Thyroid gland (tissue), 4 donors: ENCODE measurements at regions not wholly inside any gene's neighbourhood (a gene's known extent, or its start where the extent isn't known, plus 50 kb on each side); places are given as distances from the start of the nearest gene placed in this dataset.
"Not testable (repeated sequence)": the region's sequence is repeated elsewhere in the genome, so short reads cannot be mapped to it uniquely, and the experiment has no call there.

Source experiments
- DNase-seq, 2 donors: peaks; one replicate each; pipeline ENCODE4 v3.0.0-alpha.2; 2019
- H3K27ac ChIP-seq, 3 donors: fragments of 200-600 bp; sonication (generic); 1 replicate in 2 of 3; 2 replicates in 1 of 3; pipeline ENCODE4 v1.5.1; 2016 to 2019; ENCODE audit warnings: mild to moderate bottlenecking in 1 of 3, moderate library complexity in 1 of 3
- H3K27me3 ChIP-seq: fragments of 200-600 bp; sonication (generic); one replicate; pipeline ENCODE4 v1.5.1; 2019
- H3K36me3 ChIP-seq, 2 donors: fragments of 200-600 bp; sonication (generic); one replicate each; pipeline ENCODE4 v1.5.1; 2016 to 2019
- H3K4me1 ChIP-seq, 2 donors: fragments of 200-600 bp; sonication (generic); one replicate each; pipeline ENCODE4 v1.5.1; 2017 to 2019
- H3K4me3 ChIP-seq, 3 donors: fragments of 200-600 bp; sonication (generic); replicated peaks in 1 of 3; 1 replicate in 2 of 3; 2 replicates in 1 of 3; pipeline ENCODE4 v1.5.1; 2016; ENCODE audit warnings: mild to moderate bottlenecking in 1 of 3
- H3K9me3 ChIP-seq: fragments of 200-600 bp; sonication (generic); one replicate; pipeline ENCODE4 v1.5.1; 2017
- POLR2A ChIP-seq, 2 donors: fragments of 450-650 bp; IDR thresholded peaks; one replicate each; pipeline ENCODE4 v1.6.1; 2017; ENCODE audit warnings: antibody characterized with exemption in 2 of 2, mild to moderate bottlenecking in 2 of 2, moderate library complexity in 1 of 2
- WGBS, 2 donors: methylation state at CpG; one replicate each; pipeline ENCODE4 v1.1.5; 2017; 5-methylcytosine and 5-hydroxymethylcytosine counted together
- intact Hi-C: fragments of 100-400 bp; cut with DNase I; formaldehyde crosslinking; loops from one replicate; pipeline ENCODE4 v1.15.1; 2023
- TF ChIP-seq, protein P1 (sequence below), 6 experiments: fragments of 200-600 bp in 3 of 6; fragments of 450-650 bp in 3 of 6; sonication (generic) in 3 of 6; IDR thresholded peaks; one replicate each; pipeline ENCODE4 v1.5.1; 2016 to 2019; ENCODE audit warnings: antibody characterized with exemption in 6 of 6, mild to moderate bottlenecking in 2 of 6, inconsistent platforms in 1 of 6, moderate library complexity in 1 of 6

DNA sequence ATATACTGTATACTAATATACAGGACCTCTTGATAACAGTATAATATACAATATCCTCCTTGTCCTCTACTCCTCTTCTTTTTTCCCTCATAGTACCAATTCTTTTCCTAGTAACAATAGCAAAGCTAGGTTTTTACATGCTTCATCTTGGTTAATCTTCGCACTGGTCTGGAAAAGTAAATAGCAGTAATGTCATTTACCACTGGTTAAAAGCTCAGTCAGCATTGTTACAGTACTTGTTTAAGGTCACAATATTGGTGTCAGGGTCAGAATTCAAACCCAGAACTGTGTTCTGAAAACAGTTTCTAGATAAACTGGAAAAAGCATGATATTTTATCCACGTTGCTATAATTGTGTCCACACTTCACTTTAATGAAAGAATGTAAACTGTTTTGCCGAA lies 692.4 kb upstream of the CDH6 start:
- Histone ChIP-seq H3K36me3 (no peaks in the 10 kb centered on the region), H3K4me3 (no peak overlapping the region), H3K4me1 (no peaks in the 10 kb centered on the region), H3K9me3 (no peaks in the 10 kb centered on the region), H3K27ac (no peak overlapping the region), H3K27me3 (no peaks in the 10 kb centered on the region)
- DNase-seq: no peak
- 66 to 79% methylated on average over 3 of the region's 3 CpGs for WGBS, 2 donors
- no peak for TF ChIP-seq POLR2A (IDR thresholded peaks at IDR 0.05)
- TF ChIP-seq, protein P1, sequence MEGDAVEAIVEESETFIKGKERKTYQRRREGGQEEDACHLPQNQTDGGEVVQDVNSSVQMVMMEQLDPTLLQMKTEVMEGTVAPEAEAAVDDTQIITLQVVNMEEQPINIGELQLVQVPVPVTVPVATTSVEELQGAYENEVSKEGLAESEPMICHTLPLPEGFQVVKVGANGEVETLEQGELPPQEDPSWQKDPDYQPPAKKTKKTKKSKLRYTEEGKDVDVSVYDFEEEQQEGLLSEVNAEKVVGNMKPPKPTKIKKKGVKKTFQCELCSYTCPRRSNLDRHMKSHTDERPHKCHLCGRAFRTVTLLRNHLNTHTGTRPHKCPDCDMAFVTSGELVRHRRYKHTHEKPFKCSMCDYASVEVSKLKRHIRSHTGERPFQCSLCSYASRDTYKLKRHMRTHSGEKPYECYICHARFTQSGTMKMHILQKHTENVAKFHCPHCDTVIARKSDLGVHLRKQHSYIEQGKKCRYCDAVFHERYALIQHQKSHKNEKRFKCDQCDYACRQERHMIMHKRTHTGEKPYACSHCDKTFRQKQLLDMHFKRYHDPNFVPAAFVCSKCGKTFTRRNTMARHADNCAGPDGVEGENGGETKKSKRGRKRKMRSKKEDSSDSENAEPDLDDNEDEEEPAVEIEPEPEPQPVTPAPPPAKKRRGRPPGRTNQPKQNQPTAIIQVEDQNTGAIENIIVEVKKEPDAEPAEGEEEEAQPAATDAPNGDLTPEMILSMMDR (IDR thresholded peaks at IDR 0.05): no peak
- intact Hi-C loops: no loop called here

DNA sequence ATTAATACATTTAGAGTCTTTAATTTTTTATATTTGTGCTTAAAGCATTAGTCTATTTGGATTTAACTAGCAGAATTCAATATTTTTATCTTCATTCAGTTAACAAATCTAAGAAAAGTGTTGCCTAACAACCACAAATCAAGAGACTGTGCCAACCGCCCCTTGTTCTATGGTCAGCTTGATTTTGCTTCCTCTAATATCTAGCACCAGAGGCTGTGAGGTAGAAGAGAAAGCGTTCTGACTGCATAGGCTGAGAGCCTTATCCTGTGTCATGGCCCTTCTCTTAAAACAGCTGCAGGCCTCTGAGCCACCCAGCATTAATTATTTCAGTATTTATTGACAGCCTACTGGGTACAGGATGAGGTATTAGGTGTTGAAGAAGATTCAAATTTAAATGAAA lies 693.0 kb upstream of the CDH6 start:
- WGBS, 2 donors: 79 to 83% methylated on average over 2 of the region's 2 CpGs
- TF ChIP-seq, protein P1 (IDR thresholded peaks at IDR 0.05): no peak
- TF ChIP-seq POLR2A (IDR thresholded peaks at IDR 0.05): no peak
- H3K4me1 ChIP-seq: no peaks in the 10 kb centered on the region
- H3K27me3 ChIP-seq: no peaks in the 10 kb centered on the region
- no peaks in the 10 kb centered on the region for H3K36me3 ChIP-seq
- intact Hi-C loops: no loop called here
- no peak overlapping the region for H3K4me3 ChIP-seq
- no peak overlapping the region for H3K27ac ChIP-seq
- no peaks in the 10 kb centered on the region for H3K9me3 ChIP-seq
- DNase-seq: no peak

DNA sequence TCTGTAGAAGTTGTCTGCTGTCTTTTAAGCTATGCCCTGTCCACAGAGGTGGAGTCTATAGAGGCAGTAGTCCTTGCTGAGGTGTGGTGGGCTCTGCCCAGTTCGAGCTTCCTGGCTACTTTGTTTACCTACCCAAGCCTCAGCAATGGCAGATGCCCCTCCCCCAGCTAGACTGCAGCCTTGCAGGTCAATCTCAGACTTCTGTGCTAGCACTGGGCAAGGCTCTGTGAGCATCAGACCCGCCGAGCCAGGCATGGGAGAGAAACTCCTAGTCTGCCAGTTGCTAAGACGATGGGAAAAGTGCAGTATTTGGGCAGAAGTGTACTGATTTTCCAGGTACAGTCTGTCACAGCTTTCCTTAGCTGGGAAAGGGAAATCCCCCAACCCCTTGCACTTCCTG lies 694.1 kb upstream of the CDH6 start:
- Histone ChIP-seq H3K4me1 (no peaks in the 10 kb centered on the region), H3K4me3 (no peak overlapping the region), H3K27ac (no peak overlapping the region), H3K9me3 (no peaks in the 10 kb centered on the region), H3K36me3 (no peaks in the 10 kb centered on the region), H3K27me3 (no peaks in the 10 kb centered on the region)
- no peak for DNase-seq
- TF ChIP-seq, protein P1 (IDR thresholded peaks at IDR 0.05): no peak
- TF ChIP-seq POLR2A (IDR thresholded peaks at IDR 0.05): no peak
- intact Hi-C loops: no loop called here
- 65 to 68% methylated on average over 3 to 4 of the region's 4 CpGs for WGBS, 2 donors

DNA sequence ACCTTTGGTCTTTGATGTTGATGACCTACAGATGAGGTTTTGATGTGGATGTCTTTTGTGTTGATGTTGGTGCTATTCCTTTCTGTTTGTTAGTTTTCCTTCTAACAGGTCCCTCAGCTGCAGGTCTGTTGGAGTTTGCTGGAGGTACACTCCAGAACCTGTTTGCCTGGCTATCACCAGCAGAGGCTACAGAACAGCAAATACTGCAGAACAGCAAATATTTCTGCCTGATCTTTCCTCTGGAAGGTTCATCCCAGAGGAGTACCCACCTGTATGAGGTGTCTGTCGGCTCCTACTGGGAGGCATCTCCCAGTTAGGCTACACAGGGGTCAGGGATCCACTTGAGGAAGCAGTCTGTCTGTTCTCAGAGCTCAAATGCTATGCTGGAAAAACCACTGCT lies 694.5 kb upstream of the CDH6 start:
- no peaks in the 10 kb centered on the region for H3K9me3 ChIP-seq
- no peaks in the 10 kb centered on the region for H3K36me3 ChIP-seq
- DNase-seq: no peak
- TF ChIP-seq, protein P1 (IDR thresholded peaks at IDR 0.05): no peak
- no peak for TF ChIP-seq POLR2A (IDR thresholded peaks at IDR 0.05)
- intact Hi-C loops: no loop called here
- H3K27ac ChIP-seq: no peak overlapping the region
- no peaks in the 10 kb centered on the region for H3K27me3 ChIP-seq
- WGBS, 2 donors: 0% methylated on average over 1 of the region's 1 CpG
- no peaks in the 10 kb centered on the region for H3K4me1 ChIP-seq
- H3K4me3 ChIP-seq: no peak overlapping the region

DNA sequence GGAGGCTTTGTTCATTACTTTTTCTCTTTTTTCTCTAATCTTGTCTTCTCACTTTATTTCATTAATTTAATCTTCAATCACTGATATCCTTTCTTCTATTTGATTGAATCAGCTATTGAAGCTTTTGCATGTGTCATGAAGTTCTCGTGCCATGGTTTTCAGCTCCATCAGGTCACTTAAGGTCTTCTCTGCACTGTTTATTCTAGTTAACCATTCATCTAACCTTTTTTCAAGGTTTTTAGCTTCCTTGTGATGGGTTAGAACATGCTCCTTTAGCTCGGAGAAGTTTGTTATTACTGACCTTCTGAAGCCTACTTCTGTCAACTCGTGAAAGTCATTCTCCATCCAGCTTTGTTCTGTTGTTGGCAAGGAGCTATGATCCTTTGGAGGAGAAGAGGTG lies 695.0 kb upstream of the CDH6 start:
- H3K27me3 ChIP-seq, H3K9me3 ChIP-seq, H3K4me3 ChIP-seq, H3K36me3 ChIP-seq, H3K4me1 ChIP-seq, intact Hi-C loops, H3K27ac ChIP-seq, DNase-seq: not testable (repeated sequence)
- 55 to 57% methylated on average over 3 of the region's 3 CpGs for WGBS, 2 donors

DNA sequence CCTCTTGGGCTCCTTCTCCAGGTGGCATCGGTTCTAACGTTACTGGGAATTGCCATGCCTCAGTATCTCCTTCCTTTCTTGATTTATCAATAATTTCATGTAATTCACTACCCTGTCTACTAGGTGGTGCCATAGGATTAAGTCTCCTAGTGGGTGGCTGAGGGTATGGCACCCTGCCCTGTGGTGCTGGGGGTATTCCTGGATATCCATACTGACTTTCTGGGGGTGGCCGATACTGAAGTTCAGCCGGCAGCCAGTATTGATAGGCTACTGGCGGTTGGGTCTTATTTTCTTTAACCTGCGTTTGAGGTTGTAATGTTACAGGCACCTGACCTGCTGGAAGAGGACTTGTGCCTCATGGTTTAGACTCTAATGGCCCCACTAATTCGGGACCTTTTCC lies 699.4 kb upstream of the CDH6 start:
- H3K27ac ChIP-seq, H3K4me3 ChIP-seq, DNase-seq, H3K4me1 ChIP-seq, H3K36me3 ChIP-seq, H3K9me3 ChIP-seq, H3K27me3 ChIP-seq, intact Hi-C loops: not testable (repeated sequence)
- WGBS, 2 donors: 81 to 93% methylated on average over 2 to 5 of the region's 7 CpGs
